Neural cell (in vitro differentiated cells): ENCODE measurements at regions not wholly inside any gene's neighbourhood (a gene's known extent, or its start where the extent isn't known, plus 50 kb on each side); places are given as distances from the start of the nearest gene placed in this dataset.

ENCODE experiments used
- H2AFZ ChIP-seq: fragments of 200-600, 300-800 bp; sonication (generic), shearing (Covaris generic); 2 replicates; pipeline ENCODE4 v1.6.0; 2014; ENCODE audit warnings: low read depth, mild to moderate bottlenecking, antibody characterized with exemption, low read length, moderate library complexity
- H3F3A ChIP-seq: fragments of 200-600 bp; shearing (Covaris generic); 2 replicates; pipeline ENCODE4 v1.6.1; 2016; ENCODE audit warnings: mild to moderate bottlenecking, moderate library complexity, mixed read lengths, antibody characterized with exemption, low read length; ENCODE audit not compliant: insufficient read depth, poor library complexity, severe bottlenecking
- H3K27ac ChIP-seq: fragments of 200-600, 300-800 bp; sonication (generic), shearing (Covaris generic); 2 replicates; pipeline ENCODE4 v1.5.1; 2014; ENCODE audit warnings: mild to moderate bottlenecking, low read length, moderate library complexity
- H3K27me3 ChIP-seq: fragments of 300-800, 200-600 bp; sonication (generic), shearing (Covaris generic); 2 replicates; pipeline ENCODE4 v1.6.0; 2014; ENCODE audit warnings: mild to moderate bottlenecking, low read depth, low read length, moderate library complexity; ENCODE audit not compliant: insufficient read depth
- H3K36me3 ChIP-seq: fragments of 300-800, 200-600 bp; sonication (generic), shearing (Covaris generic); 2 replicates; pipeline ENCODE4 v1.5.1; 2014; ENCODE audit warnings: mild to moderate bottlenecking, antibody characterized with exemption, low read length, moderate library complexity; ENCODE audit not compliant: insufficient read depth
- H3K4me2 ChIP-seq: fragments of 300-800, 200-600 bp; sonication (generic), shearing (Covaris generic); 2 replicates; pipeline ENCODE4 v1.6.0; 2014; ENCODE audit warnings: mild to moderate bottlenecking, low read length
- H3K4me3 ChIP-seq: fragments of 300-800, 200-600 bp; sonication (generic), shearing (Covaris generic); 2 replicates; pipeline ENCODE4 v1.5.1; 2014; ENCODE audit warnings: mild to moderate bottlenecking, low read length, moderate library complexity
- H3K79me2 ChIP-seq: fragments of 200-600 bp; shearing (Covaris generic); replicated peaks from 2 replicates; pipeline ENCODE4 v1.6.0; 2014; ENCODE audit warnings: mild to moderate bottlenecking, low read length, moderate library complexity; ENCODE audit not compliant: insufficient read depth
- H3K9ac ChIP-seq: fragments of 300-800, 200-600 bp; sonication (generic), shearing (Covaris generic); 2 replicates; pipeline ENCODE4 v1.6.1; 2016; ENCODE audit warnings: mild to moderate bottlenecking, low read length, mixed read lengths
- H3K9me2 ChIP-seq: fragments of 200-600 bp; shearing (Covaris generic); 2 replicates; pipeline ENCODE4 v1.6.1; 2016; ENCODE audit warnings: mild to moderate bottlenecking, low read length, mixed read lengths; ENCODE audit not compliant: insufficient read depth
- H3K9me3 ChIP-seq: fragments of 200-600, 300-800 bp; sonication (generic), shearing (Covaris generic); 2 replicates; pipeline ENCODE4 v1.6.1; 2016; ENCODE audit warnings: mild to moderate bottlenecking, mixed run types, low read length, moderate library complexity, mixed read lengths
- H4K20me1 ChIP-seq: fragments of 200-600 bp; shearing (Covaris generic); 2 replicates; pipeline ENCODE4 v1.6.1; 2016; ENCODE audit warnings: mild to moderate bottlenecking, mixed run types; ENCODE audit not compliant: insufficient read depth
- CTCF ChIP-seq: fragments of 450-650 bp; IDR thresholded peaks from 2 replicates; pipeline ENCODE4 v1.5.1; 2014; ENCODE audit warnings: antibody characterized with exemption, mild to moderate bottlenecking, moderate library complexity; ENCODE audit not compliant: poor library complexity, severe bottlenecking
- EP300 ChIP-seq: fragments of 450-650 bp; conservative IDR thresholded peaks from 2 replicates; pipeline ENCODE4 v1.6.1; 2014; ENCODE audit warnings: antibody characterized with exemption, mild to moderate bottlenecking, moderate library complexity; ENCODE audit not compliant: poor library complexity, severe bottlenecking
- EZH2 ChIP-seq: fragments of 200-600, 300-800 bp; shearing (Covaris generic), sonication (generic); IDR thresholded peaks from 2 replicates; pipeline ENCODE4 v1.6.1; 2014; ENCODE audit warnings: antibody characterized with exemption, low read length, borderline replicate concordance, mild to moderate bottlenecking; ENCODE audit not compliant: insufficient read depth, poor library complexity, severe bottlenecking
- MXI1 ChIP-seq: fragments of 450-650 bp; conservative IDR thresholded peaks from 2 replicates; pipeline ENCODE4 v1.6.1; 2014; ENCODE audit warnings: antibody characterized with exemption, mild to moderate bottlenecking; ENCODE audit not compliant: poor library complexity, severe bottlenecking
- POLR2AphosphoS5 ChIP-seq: IDR thresholded peaks from 2 replicates; pipeline ENCODE4 v1.6.1; 2012
- RAD21 ChIP-seq: fragments of 450-650 bp; conservative IDR thresholded peaks from 2 replicates; pipeline ENCODE4 v1.6.1; 2014; ENCODE audit warnings: antibody characterized with exemption, mild to moderate bottlenecking, moderate library complexity
- REST ChIP-seq: IDR thresholded peaks from 2 replicates; pipeline ENCODE4 v1.6.1; 2012; ENCODE audit warnings: borderline replicate concordance
- SMC3 ChIP-seq: fragments of 450-650 bp; conservative IDR thresholded peaks from 2 replicates; pipeline ENCODE4 v1.6.1; 2014; ENCODE audit warnings: antibody characterized with exemption, mild to moderate bottlenecking, moderate library complexity; ENCODE audit not compliant: poor library complexity
- TAF1 ChIP-seq: IDR thresholded peaks from 2 replicates; pipeline ENCODE4 v1.6.1; 2012; ENCODE audit warnings: low read depth

GRCh38 chr10:78807504-78808203 lies 261.1 kb upstream of the ZMIZ1 start:
- Histone ChIP-seq H3K27ac (no peak overlapping the region), H3K9ac (no peak overlapping the region), H3K79me2 (no peaks in the 10 kb centered on the region), H3F3A (no peaks in the 10 kb centered on the region), H3K4me3 (no peak overlapping the region), H3K9me3 (no peaks in the 10 kb centered on the region), H3K27me3 (no peaks in the 10 kb centered on the region), H2AFZ (no peak overlapping the region), H3K36me3 (no peaks in the 10 kb centered on the region), H3K4me2 (no peak overlapping the region), H4K20me1 (no peaks in the 10 kb centered on the region), H3K9me2 (no peaks in the 10 kb centered on the region)
- no peak for TF ChIP-seq REST
- TF ChIP-seq POLR2AphosphoS5, result no peak
- TF ChIP-seq TAF1, result no peak
- TF ChIP-seq EZH2, result no peak
- TF ChIP-seq RAD21, result no peak
- TF ChIP-seq MXI1, result no peak
- no peak for TF ChIP-seq SMC3
- TF ChIP-seq CTCF, result no peak
- no peak for TF ChIP-seq EP300

GRCh38 chr10:78808286-78808685 lies 260.5 kb upstream of the ZMIZ1 start:
- no peaks in the 10 kb centered on the region for H3K9me2 ChIP-seq
- H3K79me2 ChIP-seq, result no peaks in the 10 kb centered on the region
- no peak overlapping the region for H2AFZ ChIP-seq
- TF ChIP-seq RAD21 (no peak), MXI1 (no peak), EP300 (no peak), CTCF (no peak), EZH2 (no peak), SMC3 (no peak), POLR2AphosphoS5 (no peak), TAF1 (no peak), REST (no peak)
- no peak overlapping the region for H3K4me3 ChIP-seq
- H3K9me3 ChIP-seq, result no peaks in the 10 kb centered on the region
- no peak overlapping the region for H3K9ac ChIP-seq
- no peak overlapping the region for H3K4me2 ChIP-seq
- H3K27ac ChIP-seq, result no peak overlapping the region
- H3K27me3 ChIP-seq, result no peaks in the 10 kb centered on the region
- no peaks in the 10 kb centered on the region for H3K36me3 ChIP-seq
- H4K20me1 ChIP-seq, result no peaks in the 10 kb centered on the region
- H3F3A ChIP-seq, result no peaks in the 10 kb centered on the region
